ENCODE measurements at regions not wholly inside any gene's neighbourhood (a gene's known extent, or its start where the extent isn't known, plus 50 kb on each side); places are given as distances from the start of the nearest gene placed in this dataset.

- TF ChIP-seq POLR2A (IDR thresholded peaks at IDR 0.05; ENCODE audit: low read length) (no peak), GATA1 (IDR thresholded peaks at IDR 0.05; ENCODE audit: low read depth, low read length) (no peak)
Observed at GRCh38 chr5:2441495-2442180, 309.8 kb downstream of the IRX2 start.
